PC-3 (cell line): ENCODE measurements at regions not wholly inside any gene's neighbourhood (a gene's known extent, or its start where the extent isn't known, plus 50 kb on each side); places are given as distances from the start of the nearest gene placed in this dataset.

Experiments used
- ATAC-seq: fragments of 200-7000 bp; cut with Tn5 transposase; 2 replicates; pipeline ENCODE4 v1.9.1; 2020; ENCODE audit warnings: mild to moderate bottlenecking, moderate library complexity
- BruUV-seq: library from RNA; stranded (reverse); fragments of 400-500 nt; replicated peaks from 2 replicates; lab custom pipeline; 2021; lab: Mats Ljungman, UMichigan
- CTCF ChIA-PET: fragments of 300-600 bp; sonication (Branson Sonifier 250); formaldehyde crosslinking; loops from one replicate; lab custom pipeline; 2022; ENCODE audit warnings: antibody characterized with exemption; lab: Charles Lee
- POLR2A ChIA-PET: fragments of 300-600 bp; sonication (Branson Sonifier 250); formaldehyde crosslinking; loops from one replicate; lab custom pipeline; 2022; ENCODE audit warnings: antibody characterized with exemption; ENCODE audit not compliant: unreplicated experiment; lab: Charles Lee
- DNase-seq: peaks from one replicate; pipeline ENCODE4 v3.0.0-alpha.2; 2015
- H2AFZ ChIP-seq: fragments of 300-600 bp; sonication (generic); 2 replicates; pipeline ENCODE4 v1.6.0; 2016; ENCODE audit warnings: antibody characterized with exemption, low read length
- H3F3A ChIP-seq: fragments of 300-600 bp; sonication (generic); one replicate; pipeline ENCODE4 v1.6.0; 2017; ENCODE audit warnings: antibody characterized with exemption, low read length, control low read depth, mild to moderate bottlenecking; ENCODE audit not compliant: unreplicated experiment
- H3K27ac ChIP-seq: fragments of 300-600 bp; sonication (generic); 2 replicates; pipeline ENCODE4 v1.5.1; 2016; ENCODE audit warnings: mild to moderate bottlenecking, low read length
- H3K27me3 ChIP-seq: fragments of 300-600 bp; sonication (generic); 2 replicates; pipeline ENCODE4 v1.6.1; 2016; ENCODE audit warnings: low read length, mixed read lengths
- H3K36me3 ChIP-seq: fragments of 300-600 bp; sonication (generic); 2 replicates; pipeline ENCODE4 v1.6.1; 2016; ENCODE audit warnings: low read depth, mixed run types, low read length, mixed read lengths
- H3K4me1 ChIP-seq: fragments of 300-600 bp; sonication (generic); 2 replicates; pipeline ENCODE4 v1.5.1; 2016; ENCODE audit warnings: low read length; ENCODE audit not compliant: insufficient read depth
- H3K4me2 ChIP-seq: fragments of 300-600 bp; sonication (generic); 2 replicates; pipeline ENCODE4 v1.6.0; 2016; ENCODE audit warnings: low read length
- H3K4me3 ChIP-seq: fragments of 300-600 bp; sonication (generic); 2 replicates; pipeline ENCODE4 v1.5.1; 2016; ENCODE audit warnings: mild to moderate bottlenecking, low read length, mixed read lengths
- H3K79me2 ChIP-seq: fragments of 300-600 bp; sonication (generic); 2 replicates; pipeline ENCODE4 v1.6.1; 2017; ENCODE audit warnings: low read length, mixed read lengths
- H3K9ac ChIP-seq: fragments of 300-600 bp; sonication (generic); 2 replicates; pipeline ENCODE4 v1.6.0; 2016; ENCODE audit warnings: mild to moderate bottlenecking, low read length
- H3K9me2 ChIP-seq: fragments of 300-600 bp; sonication (generic); replicated peaks from 2 replicates; pipeline ENCODE4 v1.6.1; 2016; ENCODE audit warnings: mixed run types, low read length, mixed read lengths
- H3K9me3 ChIP-seq: fragments of 300-600 bp; sonication (generic); 2 replicates; pipeline ENCODE4 v1.6.1; 2016; ENCODE audit warnings: low read length, mixed read lengths
- H4K20me1 ChIP-seq: fragments of 300-600 bp; sonication (generic); 2 replicates; pipeline ENCODE4 v1.6.1; 2016; ENCODE audit warnings: low read length, mixed read lengths
- CTCF ChIP-seq: fragments of 300-600 bp; sonication (generic); conservative IDR thresholded peaks from 2 replicates; pipeline ENCODE4 v1.5.1; 2017; ENCODE audit warnings: antibody characterized with exemption, low read depth, mild to moderate bottlenecking, low read length
- EZH2 ChIP-seq: fragments of 300-600 bp; sonication (generic); IDR thresholded peaks from one replicate; pipeline ENCODE4 v1.6.1; 2017; ENCODE audit warnings: antibody characterized with exemption, mild to moderate bottlenecking, low read length; ENCODE audit not compliant: unreplicated experiment
- EZH2phosphoT487 ChIP-seq: fragments of 300-600 bp; sonication (generic); IDR thresholded peaks from 2 replicates; pipeline ENCODE4 v1.6.1; 2018; ENCODE audit warnings: mild to moderate bottlenecking, antibody characterized with exemption, low read length, borderline replicate concordance
- intact Hi-C: fragments of 100-400 bp; cut with micrococcal nuclease; formaldehyde crosslinking; loops from 2 replicates; pipeline ENCODE4 v1.9.0; 2023

GRCh38 chr6:155786528-155786927, 330.9 kb upstream of the NOX3 start:
- ATAC-seq (no peak), DNase-seq (no peak)
- Histone ChIP-seq H3K4me3 (no peak overlapping the region), H3K9me2 (no peaks in the 10 kb centered on the region; the same call in 1 of the 2 replicates), H3K27ac (no peak overlapping the region), H3K36me3 (no peaks in the 10 kb centered on the region), H3K4me1 (peaks cover 26% of the 10 kb centered on the region), H3K27me3 (no peaks in the 10 kb centered on the region), H3K79me2 (no peaks in the 10 kb centered on the region), H3F3A (no peaks in the 10 kb centered on the region), H3K9me3 (no peaks in the 10 kb centered on the region), H3K9ac (no peak overlapping the region), H2AFZ (no peak overlapping the region), H3K4me2 (no peak overlapping the region), H4K20me1 (no peaks in the 10 kb centered on the region)
- ChIA-PET POLR2A (no interaction called here), CTCF (no interaction called here)
- no TSS peak for BruUV-seq
- TF ChIP-seq EZH2 (no peak), CTCF (no peak), EZH2phosphoT487 (no peak)
- intact Hi-C loops: no loop called here

- Histone ChIP-seq H3K4me2 (peak overlapping the region; percentile 76), H3K36me3 (no peaks in the 10 kb centered on the region), H3K4me1 (peaks cover 28% of the 10 kb centered on the region), H3K9me2 (no peaks in the 10 kb centered on the region; the same call in 1 of the 2 replicates), H3F3A (no peaks in the 10 kb centered on the region), H4K20me1 (no peaks in the 10 kb centered on the region), H2AFZ (peak overlapping the region; percentile 58), H3K27ac (peak overlapping the region; percentile 100), H3K9ac (peak overlapping the region; percentile 81), H3K79me2 (no peaks in the 10 kb centered on the region), H3K4me3 (peak overlapping the region; percentile 45), H3K27me3 (no peaks in the 10 kb centered on the region), H3K9me3 (no peaks in the 10 kb centered on the region)
- peak; percentile 74 for DNase-seq
- peak; percentile 68 for ATAC-seq
- POLR2A ChIA-PET: no interaction called here
- TSS peak; percentile 84 for BruUV-seq
- intact Hi-C loops: no loop called here
- CTCF ChIA-PET: no interaction called here
- TF ChIP-seq EZH2 (no peak), EZH2phosphoT487 (no peak), CTCF (peak; percentile 22; the same call in 1 of the 2 replicates)
Observed at GRCh38 chr6:155782739-155783459, 327.3 kb upstream of the NOX3 start.

- peak overlapping the region; percentile 100 for H3K27ac ChIP-seq
- H3K9me3 ChIP-seq: no peaks in the 10 kb centered on the region
- intact Hi-C loops: no loop called here
- peaks cover 28% of the 10 kb centered on the region for H3K4me1 ChIP-seq
- H2AFZ ChIP-seq: peak overlapping the region; percentile 58
- H3K9ac ChIP-seq: peak overlapping the region; percentile 90
- H3K36me3 ChIP-seq: no peaks in the 10 kb centered on the region
- no peaks in the 10 kb centered on the region for H3K27me3 ChIP-seq
- DNase-seq (peak; percentile 95), ATAC-seq (peak; percentile 90)
- no peaks in the 10 kb centered on the region for H3K79me2 ChIP-seq
- H4K20me1 ChIP-seq: no peaks in the 10 kb centered on the region
- ChIA-PET CTCF (no interaction called here), POLR2A (no interaction called here)
- no peaks in the 10 kb centered on the region for H3F3A ChIP-seq
- BruUV-seq: no TSS peak
- no peak for TF ChIP-seq EZH2
- TF ChIP-seq EZH2phosphoT487: no peak
- TF ChIP-seq CTCF: no peak
- H3K4me3 ChIP-seq: peak overlapping the region; percentile 45; the same call in 1 of the 2 replicates
- peak overlapping the region; percentile 82 for H3K4me2 ChIP-seq
- no peaks in the 10 kb centered on the region; the same call in 1 of the 2 replicates for H3K9me2 ChIP-seq
Observed at GRCh38 chr6:155782320-155782731, 326.7 kb upstream of the NOX3 start.
